ENCODE measurements at regions not wholly inside any gene's neighbourhood (a gene's known extent, or its start where the extent isn't known, plus 50 kb on each side); places are given as distances from the start of the nearest gene placed in this dataset.

- TF ChIP-seq CTCF (IDR thresholded peaks at IDR 0.05), result no peak
- TF ChIP-seq POLR2A (IDR thresholded peaks at IDR 0.05), result no peak
- WGBS, 2 donors, result 35 to 43% methylated on average over 5 of the region's 5 CpGs
- no peaks in the 10 kb centered on the region for H3K36me3 ChIP-seq
- peaks cover 0 to 11% (median 0%) of the 10 kb centered on the region in 3 donors for H3K9me3 ChIP-seq
- no peak overlapping the region for H3K4me3 ChIP-seq
- no peaks in the 10 kb centered on the region for H3K4me1 ChIP-seq
- H3K27me3 ChIP-seq, result no peaks in the 10 kb centered on the region
- no peak for DNase-seq
- intact Hi-C loops (cut with DNase I), result no loop called here
- H3K27ac ChIP-seq, result no peak overlapping the region
Observed at GRCh38 chr9:30301271-30301963, 2083.0 kb upstream of the ACO1 start.

GRCh38 chr9:30310711-30311110 is 2073.7 kb upstream of the ACO1 start:
- intact Hi-C loops (cut with DNase I), result no loop called here
- 83 to 86% methylated on average over 2 of the region's 2 CpGs for WGBS, 2 donors

GRCh38 chr9:30329431-30329830 is 2055.0 kb upstream of the ACO1 start:
- 55 to 65% methylated on average over 4 of the region's 4 CpGs for WGBS, 2 donors
- no peaks in the 10 kb centered on the region for H3K4me1 ChIP-seq
- no peaks in the 10 kb centered on the region for H3K36me3 ChIP-seq
- no peaks in the 10 kb centered on the region for H3K9me3 ChIP-seq
- intact Hi-C loops (cut with DNase I), result no loop called here
- no peak for TF ChIP-seq CTCF (IDR thresholded peaks at IDR 0.05)
- TF ChIP-seq POLR2A (IDR thresholded peaks at IDR 0.05), result no peak
- no peak overlapping the region for H3K4me3 ChIP-seq
- H3K27me3 ChIP-seq, result no peaks in the 10 kb centered on the region
- H3K27ac ChIP-seq, result no peak overlapping the region
- no peak for DNase-seq

More at GRCh38 chr9:30310711-30311110, 2073.7 kb upstream of the ACO1 start:
- no peak for DNase-seq
- no peak overlapping the region for H3K27ac ChIP-seq
- TF ChIP-seq POLR2A (IDR thresholded peaks at IDR 0.05) (no peak), CTCF (IDR thresholded peaks at IDR 0.05) (no peak)
- H3K4me3 ChIP-seq, result no peak overlapping the region
- no peaks in the 10 kb centered on the region for H3K4me1 ChIP-seq
- peaks cover 0 to 5% (median 0%) of the 10 kb centered on the region in 3 donors for H3K9me3 ChIP-seq
- H3K36me3 ChIP-seq, result no peaks in the 10 kb centered on the region
- H3K27me3 ChIP-seq, result no peaks in the 10 kb centered on the region

GRCh38 chr9:30348904-30349303 is 2035.5 kb upstream of the ACO1 start:
- no peak for TF ChIP-seq CTCF (IDR thresholded peaks at IDR 0.05)
- no peak overlapping the region for H3K27ac ChIP-seq
- 89 to 96% methylated on average over 7 to 10 of the region's 15 CpGs for WGBS, 2 donors
- H3K27me3 ChIP-seq, result no peaks in the 10 kb centered on the region
- H3K36me3 ChIP-seq, result no peaks in the 10 kb centered on the region
- no peak for DNase-seq
- no peaks in the 10 kb centered on the region for H3K4me1 ChIP-seq
- H3K4me3 ChIP-seq, result no peak overlapping the region
- peaks cover 0 to 8% (median 6%) of the 10 kb centered on the region in 3 donors for H3K9me3 ChIP-seq
- intact Hi-C loops (cut with DNase I), result no loop called here

GRCh38 chr9:30349526-30350513 is 2034.6 kb upstream of the ACO1 start:
- Histone ChIP-seq H3K27ac (no peak overlapping the region), H3K27me3 (no peaks in the 10 kb centered on the region), H3K4me3 (no peak overlapping the region), H3K36me3 (no peaks in the 10 kb centered on the region), H3K4me1 (no peaks in the 10 kb centered on the region), H3K9me3 (peaks cover 0 to 8% (median 6%) of the 10 kb centered on the region in 3 donors)
- intact Hi-C loops (cut with DNase I), result no loop called here
- WGBS, 2 donors, result 79 to 83% methylated on average over 12 to 14 of the region's 19 CpGs
- no peak for DNase-seq
- TF ChIP-seq POLR2A (IDR thresholded peaks at IDR 0.05) (no peak), CTCF (IDR thresholded peaks at IDR 0.05) (no peak)
